H1 (cell line): ENCODE measurements at regions not wholly inside any gene's neighbourhood (a gene's known extent, or its start where the extent isn't known, plus 50 kb on each side); places are given as distances from the start of the nearest gene placed in this dataset.

ENCODE experiments used
- CBX8 ChIP-seq: fragments of 300-800, 300-1000 bp; sonication (generic); IDR thresholded peaks from 2 replicates; pipeline ENCODE4 v1.7.1; 2016; ENCODE audit warnings: low read depth, low read length, borderline replicate concordance
- CHD1 ChIP-seq: IDR thresholded peaks from 2 replicates; pipeline ENCODE4 v1.6.1; 2012; ENCODE audit warnings: low read depth, low read length, improper control_type of control experiment
- CTCF ChIP-seq, 3 experiments: IDR thresholded peaks; 1 replicate in 2 of 3; 2 replicates in 1 of 3; pipeline versions ENCODE4 v1.5.1 to v1.6.1; 2011; ENCODE audit warnings: low read length in 3 of 3, mild to moderate bottlenecking in 3 of 3, inconsistent platforms in 2 of 3, low read depth in 1 of 3, moderate library complexity in 1 of 3; ENCODE audit not compliant: insufficient read depth in 1 of 3; ENCODE audit errors: control extremely low read depth in 1 of 3
- EP300 ChIP-seq, 2 experiments: IDR thresholded peaks; 1 replicate in 1 of 2; 2 replicates in 1 of 2; pipeline ENCODE4 v1.6.1; 2011 to 2012; ENCODE audit warnings: low read depth in 2 of 2, low read length in 2 of 2, mild to moderate bottlenecking in 2 of 2, borderline replicate concordance in 1 of 2, inconsistent platforms in 1 of 2, moderate library complexity in 1 of 2
- MAFK ChIP-seq: IDR thresholded peaks from 2 replicates; pipeline ENCODE4 v1.6.1; 2012; ENCODE audit warnings: low read depth, mild to moderate bottlenecking, improper control_type of control experiment, low read length
- POLR2A ChIP-seq, 2 experiments: IDR thresholded peaks; 1 replicate in 1 of 2; 2 replicates in 1 of 2; pipeline ENCODE4 v1.6.1; 2011; ENCODE audit warnings: low read depth in 2 of 2, low read length in 2 of 2, mild to moderate bottlenecking in 2 of 2; ENCODE audit errors: control extremely low read depth in 1 of 2
- POLR2AphosphoS5 ChIP-seq: IDR thresholded peaks from 2 replicates; pipeline ENCODE4 v1.6.1; 2011; ENCODE audit warnings: low read depth, low read length
- SIN3A ChIP-seq, 2 experiments: IDR thresholded peaks in 1 of 2; conservative IDR thresholded peaks in 1 of 2; 2 replicates each; pipeline ENCODE4 v1.6.1; 2011 to 2012; ENCODE audit warnings: low read length in 2 of 2, improper control_type of control experiment in 1 of 2, low read depth in 1 of 2, mild to moderate bottlenecking in 1 of 2
- SP2 ChIP-seq: IDR thresholded peaks from 2 replicates; pipeline ENCODE4 v1.6.1; 2012; ENCODE audit warnings: mild to moderate bottlenecking, low read length, inconsistent platforms

GRCh38 chr19:28609091-28609755, 603.7 kb downstream of the UQCRFS1 start:
- TF ChIP-seq POLR2A (IDR thresholded peaks at IDR 0.05; ENCODE audit: control extremely low read depth in 1 of 2, low read depth in 2 of 2, low read length in 2 of 2): no peak
- no peak for TF ChIP-seq CTCF (IDR thresholded peaks at IDR 0.05; ENCODE audit: control extremely low read depth in 1 of 3, insufficient read depth in 1 of 3, low read depth in 1 of 3, low read length in 3 of 3)
- no peak for TF ChIP-seq CHD1
- no peak for TF ChIP-seq CBX8
- TF ChIP-seq POLR2AphosphoS5: no peak
- no peak for TF ChIP-seq EP300 (IDR thresholded peaks at IDR 0.05; ENCODE audit: borderline replicate concordance in 1 of 2, low read depth in 2 of 2, low read length in 2 of 2)
- TF ChIP-seq SP2: no peak
- TF ChIP-seq SIN3A (conservative IDR thresholded peaks at IDR 0.05 in 1 of 2, IDR thresholded peaks at IDR 0.05 in 1 of 2; ENCODE audit: low read depth in 1 of 2, low read length in 2 of 2): no peak
- TF ChIP-seq MAFK: no peak
